Right atrium auricular region (tissue), 2 donors: ENCODE measurements at regions not wholly inside any gene's neighbourhood (a gene's known extent, or its start where the extent isn't known, plus 50 kb on each side); places are given as distances from the start of the nearest gene placed in this dataset.

Experiments used
- DNase-seq: peaks from one replicate; pipeline ENCODE4 v3.0.0-alpha.2; 2019; ENCODE audit warnings: low spot score
- H3K27ac ChIP-seq, 2 donors: fragments of 200-600 bp; sonication (generic); 1 replicate in 1 of 2; 2 replicates in 1 of 2; pipeline ENCODE4 v1.5.1; 2016 to 2019
- H3K27me3 ChIP-seq, 2 donors: fragments of 200-600 bp; sonication (generic); one replicate each; pipeline versions ENCODE4 v1.5.1 to v1.6.0; 2017 to 2019
- H3K36me3 ChIP-seq: fragments of 200-600 bp; sonication (generic); one replicate; pipeline ENCODE4 v1.5.1; 2016
- H3K4me1 ChIP-seq, 2 donors: fragments of 200-600 bp; sonication (generic); one replicate each; pipeline versions ENCODE4 v1.5.1 to v1.6.0; 2017 to 2019
- H3K4me3 ChIP-seq, 2 donors: fragments of 200-600 bp; sonication (generic); 1 replicate in 1 of 2; 2 replicates in 1 of 2; pipeline ENCODE4 v1.5.1; 2017 to 2019; ENCODE audit warnings: mild to moderate bottlenecking in 1 of 2, moderate library complexity in 1 of 2
- H3K9me3 ChIP-seq, 2 donors: fragments of 200-600 bp; sonication (generic); one replicate each; pipeline ENCODE4 v1.5.1; 2019
- TF ChIP-seq, protein P1 (sequence below), 2 donors: fragments of 200-600 bp; sonication (generic); IDR thresholded peaks; one replicate each; pipeline ENCODE4 v1.5.1; 2019; ENCODE audit warnings: antibody characterized with exemption in 2 of 2

DNA sequence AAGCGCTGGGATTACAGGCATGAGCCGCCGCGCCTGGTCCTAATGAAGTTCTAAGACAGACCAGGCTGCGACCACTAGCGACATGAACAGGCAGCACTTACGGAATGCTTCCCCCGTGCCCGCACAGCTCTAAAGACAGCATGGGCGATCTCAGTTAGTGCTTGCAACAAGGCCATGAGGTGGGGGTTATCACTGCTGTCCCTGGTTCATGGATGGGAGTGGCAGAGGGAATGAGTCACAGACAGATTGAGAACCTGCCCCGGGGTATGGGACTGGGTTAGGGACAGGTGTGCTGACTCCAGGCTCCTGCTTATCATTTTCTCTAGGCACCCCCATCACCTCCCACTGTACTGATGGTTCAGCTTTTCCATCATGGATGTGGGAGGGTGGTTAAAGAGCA lies 160.9 kb downstream of the VRK1 start:
- no peak overlapping the region for H3K4me3 ChIP-seq
- no peak overlapping the region for H3K27ac ChIP-seq
- peaks cover 0 to 11% of the 10 kb centered on the region in 2 donors for H3K9me3 ChIP-seq
- no peaks in the 10 kb centered on the region for H3K4me1 ChIP-seq
- TF ChIP-seq, protein P1, sequence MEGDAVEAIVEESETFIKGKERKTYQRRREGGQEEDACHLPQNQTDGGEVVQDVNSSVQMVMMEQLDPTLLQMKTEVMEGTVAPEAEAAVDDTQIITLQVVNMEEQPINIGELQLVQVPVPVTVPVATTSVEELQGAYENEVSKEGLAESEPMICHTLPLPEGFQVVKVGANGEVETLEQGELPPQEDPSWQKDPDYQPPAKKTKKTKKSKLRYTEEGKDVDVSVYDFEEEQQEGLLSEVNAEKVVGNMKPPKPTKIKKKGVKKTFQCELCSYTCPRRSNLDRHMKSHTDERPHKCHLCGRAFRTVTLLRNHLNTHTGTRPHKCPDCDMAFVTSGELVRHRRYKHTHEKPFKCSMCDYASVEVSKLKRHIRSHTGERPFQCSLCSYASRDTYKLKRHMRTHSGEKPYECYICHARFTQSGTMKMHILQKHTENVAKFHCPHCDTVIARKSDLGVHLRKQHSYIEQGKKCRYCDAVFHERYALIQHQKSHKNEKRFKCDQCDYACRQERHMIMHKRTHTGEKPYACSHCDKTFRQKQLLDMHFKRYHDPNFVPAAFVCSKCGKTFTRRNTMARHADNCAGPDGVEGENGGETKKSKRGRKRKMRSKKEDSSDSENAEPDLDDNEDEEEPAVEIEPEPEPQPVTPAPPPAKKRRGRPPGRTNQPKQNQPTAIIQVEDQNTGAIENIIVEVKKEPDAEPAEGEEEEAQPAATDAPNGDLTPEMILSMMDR (IDR thresholded peaks at IDR 0.05), result no peak
- peak; percentile 21 for DNase-seq
- no peaks in the 10 kb centered on the region for H3K36me3 ChIP-seq
- no peaks in the 10 kb centered on the region for H3K27me3 ChIP-seq

DNA sequence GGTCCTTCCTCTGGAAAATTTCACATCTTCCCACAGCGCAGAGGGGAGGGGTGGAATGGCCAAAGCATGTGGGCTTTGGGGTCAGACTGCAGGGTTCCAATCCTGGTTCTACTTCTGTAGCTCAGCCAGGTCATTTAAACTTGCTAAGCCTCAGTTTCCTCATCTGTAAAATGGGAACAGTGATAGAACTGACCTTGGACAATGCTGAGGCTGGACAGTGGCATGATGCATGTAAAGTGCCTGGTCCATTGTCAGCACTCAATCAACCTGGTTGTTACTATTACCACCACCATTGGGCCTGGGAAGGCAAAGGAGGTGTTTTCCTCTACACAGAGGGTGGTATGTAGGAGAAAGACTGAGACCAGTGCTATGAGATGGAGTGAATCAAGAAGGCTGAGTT lies 162.8 kb downstream of the VRK1 start:
- no peaks in the 10 kb centered on the region for H3K4me1 ChIP-seq
- H3K9me3 ChIP-seq, result peaks cover 0 to 16% of the 10 kb centered on the region in 2 donors
- H3K27me3 ChIP-seq, result no peaks in the 10 kb centered on the region
- no peaks in the 10 kb centered on the region for H3K36me3 ChIP-seq
- H3K4me3 ChIP-seq, result no peak overlapping the region
- no peak for DNase-seq
- no peak overlapping the region for H3K27ac ChIP-seq
- TF ChIP-seq, protein P1 (IDR thresholded peaks at IDR 0.05), result no peak

DNA sequence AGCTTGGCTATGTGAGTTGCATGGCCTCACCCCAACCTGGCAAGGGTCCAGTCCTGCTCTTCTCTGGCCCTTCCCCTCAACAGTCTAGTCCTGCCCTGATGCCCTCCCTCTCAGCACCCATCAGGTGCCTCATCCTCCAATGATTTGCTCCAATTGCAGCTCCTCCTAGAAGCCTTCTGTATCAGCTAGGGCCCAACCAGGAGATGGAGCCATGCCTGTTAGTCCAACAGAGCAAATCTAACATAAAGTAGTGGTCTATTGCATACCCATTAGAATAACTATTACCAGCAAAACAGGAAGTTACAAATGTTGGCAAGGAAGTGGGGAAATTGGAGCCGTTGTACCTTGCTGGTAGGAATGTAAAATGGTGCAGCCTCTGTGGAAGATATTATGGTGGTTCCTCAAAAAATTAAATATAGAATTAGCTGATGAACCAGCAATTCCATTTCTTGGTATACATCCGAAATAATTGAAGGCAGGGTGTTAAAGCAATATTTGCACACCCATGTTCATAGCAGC lies 163.5 kb downstream of the VRK1 start:
- no peak for DNase-seq
- TF ChIP-seq, protein P1 (IDR thresholded peaks at IDR 0.05), result no peak
- no peaks in the 10 kb centered on the region for H3K36me3 ChIP-seq
- no peaks in the 10 kb centered on the region for H3K4me1 ChIP-seq
- peaks cover 0 to 16% of the 10 kb centered on the region in 2 donors for H3K9me3 ChIP-seq
- H3K4me3 ChIP-seq, result no peak overlapping the region
- no peaks in the 10 kb centered on the region for H3K27me3 ChIP-seq
- H3K27ac ChIP-seq, result no peak overlapping the region

- no peak for DNase-seq
- no peak overlapping the region for H3K27ac ChIP-seq
Observed at GRCh38 chr14:96961895-96962294, 164.7 kb downstream of the VRK1 start.

DNA sequence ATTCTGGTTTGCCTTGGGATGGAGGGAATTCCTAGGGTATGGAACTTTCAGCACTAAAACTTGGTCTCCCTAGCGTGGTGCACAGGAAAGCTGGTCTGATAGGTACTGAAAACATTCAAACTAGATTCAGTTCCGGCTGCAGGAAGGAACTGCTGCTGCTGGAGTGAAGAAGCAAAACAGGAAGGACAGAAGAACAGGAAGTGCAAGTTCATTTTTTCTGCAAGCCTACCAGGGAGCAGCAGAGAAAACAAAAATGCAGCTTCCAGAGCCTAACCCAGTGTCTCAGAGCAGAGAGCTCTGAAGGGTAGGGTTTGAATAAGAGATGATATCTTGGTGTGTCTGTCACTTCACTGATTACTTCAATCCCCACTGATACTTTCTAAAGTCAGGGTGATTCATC lies 165.2 kb downstream of the VRK1 start:
- peaks cover 0 to 18% of the 10 kb centered on the region in 2 donors for H3K9me3 ChIP-seq
- no peaks in the 10 kb centered on the region for H3K4me1 ChIP-seq
- TF ChIP-seq, protein P1 (IDR thresholded peaks at IDR 0.05), result no peak
- no peak for DNase-seq
- no peaks in the 10 kb centered on the region for H3K27me3 ChIP-seq
- no peaks in the 10 kb centered on the region for H3K36me3 ChIP-seq
- no peak overlapping the region for H3K27ac ChIP-seq
- H3K4me3 ChIP-seq, result no peak overlapping the region

More at GRCh38 chr14:96961895-96962294, 164.7 kb downstream of the VRK1 start:
- Histone ChIP-seq H3K4me1 (no peaks in the 10 kb centered on the region), H3K36me3 (no peaks in the 10 kb centered on the region), H3K9me3 (peaks cover 0 to 16% of the 10 kb centered on the region in 2 donors), H3K27me3 (no peaks in the 10 kb centered on the region), H3K4me3 (no peak overlapping the region)
- TF ChIP-seq, protein P1 (IDR thresholded peaks at IDR 0.05), result no peak
